ENCODE measurements at regions not wholly inside any gene's neighbourhood (a gene's known extent, or its start where the extent isn't known, plus 50 kb on each side); places are given as distances from the start of the nearest gene placed in this dataset.

- H3F3A ChIP-seq (ENCODE audit: low read depth) = no peaks in the 10 kb centered on the region
- H4K20me1 ChIP-seq (ENCODE audit: low read depth) = no peaks in the 10 kb centered on the region
- H3K27ac ChIP-seq = no peak overlapping the region
- peak; percentile 29 for DNase-seq (ENCODE audit: low spot score)
- H3K36me3 ChIP-seq = no peaks in the 10 kb centered on the region
- H2AFZ ChIP-seq (replicated peaks) = no peak overlapping the region
- H3K9me3 ChIP-seq (ENCODE audit: low read depth) = no peaks in the 10 kb centered on the region
- no peak for TF ChIP-seq EZH2 (IDR thresholded peaks at IDR 0.05)
- TF ChIP-seq CTCF (IDR thresholded peaks at IDR 0.05) = peak; percentile 25
- TF ChIP-seq EZH2phosphoT487 (IDR thresholded peaks at IDR 0.05) = no peak
- H3K27me3 ChIP-seq = no peaks in the 10 kb centered on the region
- H3K4me2 ChIP-seq = no peak overlapping the region
- H3K4me3 Mint-ChIP-seq = no peak overlapping the region
- peaks cover 5% of the 10 kb centered on the region for H3K27me3 Mint-ChIP-seq (ENCODE audit: insufficient read depth, low read depth)
- no peaks in the 10 kb centered on the region for H3K36me3 Mint-ChIP-seq
- no peaks in the 10 kb centered on the region for H3K4me1 ChIP-seq
- no peak overlapping the region for H3K9ac ChIP-seq
- no peaks in the 10 kb centered on the region for H3K79me2 ChIP-seq (ENCODE audit: low read depth)
- H3K9me3 Mint-ChIP-seq = no peaks in the 10 kb centered on the region
- H3K4me1 Mint-ChIP-seq = no peaks in the 10 kb centered on the region
- no peak overlapping the region for H3K4me3 ChIP-seq
- no peak overlapping the region for H3K27ac Mint-ChIP-seq
Observed at GRCh38 chr3:132161608-132162007, 126.8 kb upstream of the CPNE4 start.

- Mint-ChIP-seq H3K4me1 (no peaks in the 10 kb centered on the region), H3K4me3 (no peak overlapping the region), H3K9me3 (no peaks in the 10 kb centered on the region), H3K36me3 (no peaks in the 10 kb centered on the region), H3K27me3 (ENCODE audit: insufficient read depth, low read depth) (no peaks in the 10 kb centered on the region), H3K27ac (no peak overlapping the region)
- H3K4me1 ChIP-seq = no peaks in the 10 kb centered on the region
- no peaks in the 10 kb centered on the region for H4K20me1 ChIP-seq (ENCODE audit: low read depth)
- H3K27ac ChIP-seq = no peak overlapping the region
- H3K9me3 ChIP-seq (ENCODE audit: low read depth) = no peaks in the 10 kb centered on the region
- no peaks in the 10 kb centered on the region for H3K36me3 ChIP-seq
- no peak for DNase-seq (ENCODE audit: low spot score)
- no peaks in the 10 kb centered on the region for H3K79me2 ChIP-seq (ENCODE audit: low read depth)
- H3K9ac ChIP-seq = no peak overlapping the region
- H3K4me2 ChIP-seq = no peak overlapping the region
- TF ChIP-seq EZH2phosphoT487 (IDR thresholded peaks at IDR 0.05) = no peak
- no peak for TF ChIP-seq EZH2 (IDR thresholded peaks at IDR 0.05)
- no peak for TF ChIP-seq CTCF (IDR thresholded peaks at IDR 0.05)
- no peak overlapping the region for H3K4me3 ChIP-seq
- no peak overlapping the region for H2AFZ ChIP-seq (replicated peaks)
- no peaks in the 10 kb centered on the region for H3F3A ChIP-seq (ENCODE audit: low read depth)
- H3K27me3 ChIP-seq = no peaks in the 10 kb centered on the region
Observed at GRCh38 chr3:132164469-132165092, 129.8 kb upstream of the CPNE4 start.

GRCh38 chr3:132167870-132168269 is 133.1 kb upstream of the CPNE4 start:
- Mint-ChIP-seq H3K4me1 (no peaks in the 10 kb centered on the region), H3K27me3 (ENCODE audit: insufficient read depth, low read depth) (no peaks in the 10 kb centered on the region), H3K36me3 (no peaks in the 10 kb centered on the region), H3K9me3 (no peaks in the 10 kb centered on the region), H3K27ac (no peak overlapping the region), H3K4me3 (no peak overlapping the region)
- no peak overlapping the region for H3K4me3 ChIP-seq
- H3K9ac ChIP-seq = no peak overlapping the region
- no peaks in the 10 kb centered on the region for H3K4me1 ChIP-seq
- H3K9me3 ChIP-seq (ENCODE audit: low read depth) = no peaks in the 10 kb centered on the region
- no peak for DNase-seq (ENCODE audit: low spot score)
- no peak overlapping the region for H2AFZ ChIP-seq (replicated peaks)
- TF ChIP-seq EZH2phosphoT487 (IDR thresholded peaks at IDR 0.05) (no peak), EZH2 (IDR thresholded peaks at IDR 0.05) (no peak), CTCF (IDR thresholded peaks at IDR 0.05) (no peak)
- H3K27me3 ChIP-seq = peaks cover 8% of the 10 kb centered on the region
- no peaks in the 10 kb centered on the region for H3K79me2 ChIP-seq (ENCODE audit: low read depth)
- no peak overlapping the region for H3K4me2 ChIP-seq
- H3F3A ChIP-seq (ENCODE audit: low read depth) = no peaks in the 10 kb centered on the region
- no peaks in the 10 kb centered on the region for H3K36me3 ChIP-seq
- no peaks in the 10 kb centered on the region for H4K20me1 ChIP-seq (ENCODE audit: low read depth)
- no peak overlapping the region for H3K27ac ChIP-seq
